ENCODE measurements at regions not wholly inside any gene's neighbourhood (a gene's known extent, or its start where the extent isn't known, plus 50 kb on each side); places are given as distances from the start of the nearest gene placed in this dataset.

- DNase-seq: no peak
Measured at GRCh38 chr1:48164571-48164970, 57.9 kb upstream of the SLC5A9 start.

DNA sequence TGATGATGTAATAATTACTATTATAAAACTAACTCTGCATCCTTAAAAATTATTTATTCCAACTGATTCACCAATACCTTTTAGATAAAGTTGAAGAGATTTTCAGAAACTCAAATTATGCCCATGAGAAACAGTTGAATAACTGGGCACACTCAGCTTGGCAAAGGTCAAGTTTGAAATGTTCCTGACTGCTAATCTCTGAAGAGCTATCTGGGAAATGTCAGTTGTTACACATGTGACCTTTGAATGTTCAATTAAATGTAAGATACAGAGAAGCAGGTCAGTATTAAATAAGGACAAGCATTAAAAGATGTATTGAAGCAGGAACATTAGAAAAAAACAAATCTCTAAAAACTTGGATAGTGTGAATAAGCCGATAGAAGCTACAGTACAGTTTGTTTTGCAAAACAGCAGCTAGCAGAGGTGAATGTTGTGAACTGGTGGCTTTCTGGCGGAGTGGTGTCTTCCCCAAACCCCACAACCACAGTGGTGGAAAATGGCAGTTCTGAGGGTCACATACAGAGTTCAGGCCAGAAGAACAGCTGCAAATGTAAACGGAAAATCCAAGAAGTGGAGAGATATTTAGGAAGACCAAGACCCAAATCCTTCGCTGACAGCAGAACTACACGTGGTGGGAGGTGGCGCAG is 61.9 kb upstream of the SLC5A9 start:
- no peak for DNase-seq

DNA sequence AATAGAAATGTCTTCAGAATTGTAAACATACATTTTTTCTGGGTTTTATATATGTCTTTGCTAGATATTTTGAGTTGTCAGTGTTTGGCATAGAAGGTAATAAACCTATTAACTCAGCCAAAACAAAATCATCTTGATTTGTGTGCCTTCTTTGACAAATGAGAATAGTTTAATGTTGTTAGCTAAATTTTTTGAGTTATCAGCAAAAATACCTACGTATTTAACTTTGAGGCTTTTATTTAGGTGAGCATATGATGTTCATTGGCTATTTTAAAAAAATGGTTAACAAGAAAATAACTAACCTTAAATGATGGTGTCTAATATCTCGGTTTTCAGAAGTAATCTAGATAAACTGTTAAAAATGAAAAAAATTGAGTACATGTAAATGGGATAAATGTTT is 83.2 kb upstream of the SLC5A9 start:
- DNase-seq: no peak

- DNase-seq: no peak
Measured at GRCh38 chr1:48127735-48128685, 94.5 kb upstream of the SLC5A9 start.

- DNase-seq: no peak
Measured at GRCh38 chr1:48123647-48124046, 98.9 kb upstream of the SLC5A9 start.

DNA sequence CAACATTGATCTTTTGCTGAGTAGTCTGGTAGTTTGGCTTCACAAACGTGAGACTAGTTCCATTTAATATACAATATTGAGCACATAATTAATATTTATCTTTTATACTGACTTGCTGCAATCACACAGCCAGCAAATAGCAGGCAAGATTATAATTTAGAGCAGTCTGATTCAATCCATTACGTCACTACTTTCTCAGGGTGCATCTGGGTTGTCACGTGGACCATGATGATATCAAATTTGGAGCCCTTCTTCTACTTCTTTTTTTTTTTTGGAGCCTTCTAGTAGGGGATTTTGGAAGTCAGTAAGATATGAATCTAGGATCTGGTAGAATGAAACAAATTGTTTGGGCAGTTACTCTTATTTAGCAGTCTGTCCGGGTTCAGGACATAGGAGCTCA is 100.6 kb upstream of the SLC5A9 start:
- DNase-seq: no peak

- DNase-seq: no peak
Measured at GRCh38 chr1:48120621-48121020, 101.9 kb upstream of the SLC5A9 start.

DNA sequence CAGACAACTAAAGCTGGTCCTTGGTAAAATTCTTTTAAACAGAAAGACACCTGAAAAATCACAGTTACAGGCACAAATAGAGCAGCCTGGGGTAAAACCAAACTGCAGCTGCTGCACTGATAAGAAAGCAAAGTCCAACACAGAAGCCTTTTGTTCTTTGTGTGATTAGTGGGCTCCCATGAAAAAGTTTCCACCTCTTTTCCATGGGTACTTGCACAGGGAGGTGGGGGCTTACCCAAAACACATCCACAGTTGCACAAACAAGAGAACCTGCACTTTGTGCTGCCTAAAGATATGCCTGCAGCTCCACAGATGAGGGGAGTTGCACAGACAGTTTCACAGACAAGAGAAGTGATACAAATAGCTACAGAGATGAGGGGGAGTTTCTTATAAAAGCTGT is 106.7 kb upstream of the SLC5A9 start:
- DNase-seq: no peak

GRCh38 chr1:48114596-48115382 is 107.7 kb upstream of the SLC5A9 start:
- DNase-seq: no peak

DNA sequence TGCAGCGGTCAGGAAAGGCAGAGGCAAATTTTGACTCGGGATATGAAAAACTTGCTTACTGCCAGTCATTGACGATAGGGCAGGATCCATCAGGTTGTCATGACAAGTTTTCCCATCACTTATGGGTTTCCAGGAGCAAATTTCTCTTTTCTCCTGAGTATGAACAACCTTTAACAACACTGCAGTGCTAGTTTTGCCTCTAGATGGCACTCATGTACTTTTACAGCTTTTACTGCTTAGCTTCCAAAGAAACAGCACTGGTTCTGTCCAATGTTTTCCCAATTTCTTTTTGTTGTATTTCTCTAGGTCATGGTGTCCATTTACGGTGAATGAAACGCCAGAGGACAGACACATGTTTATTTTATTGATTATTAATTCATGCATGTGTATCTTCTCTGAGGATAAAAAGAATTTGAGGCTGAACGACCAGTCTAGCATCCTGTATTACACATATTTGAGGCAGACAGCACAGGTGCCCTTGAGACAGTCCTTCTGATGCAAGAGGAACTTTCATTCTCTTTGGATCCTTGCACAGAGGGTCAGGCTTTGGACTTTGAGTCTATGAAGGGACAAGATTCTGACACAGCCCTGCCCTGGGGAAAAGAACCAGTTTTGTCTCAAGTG is 112.3 kb upstream of the TRABD2B start:
- DNase-seq: peak in 1 of 2 donors; percentile 34

DNA sequence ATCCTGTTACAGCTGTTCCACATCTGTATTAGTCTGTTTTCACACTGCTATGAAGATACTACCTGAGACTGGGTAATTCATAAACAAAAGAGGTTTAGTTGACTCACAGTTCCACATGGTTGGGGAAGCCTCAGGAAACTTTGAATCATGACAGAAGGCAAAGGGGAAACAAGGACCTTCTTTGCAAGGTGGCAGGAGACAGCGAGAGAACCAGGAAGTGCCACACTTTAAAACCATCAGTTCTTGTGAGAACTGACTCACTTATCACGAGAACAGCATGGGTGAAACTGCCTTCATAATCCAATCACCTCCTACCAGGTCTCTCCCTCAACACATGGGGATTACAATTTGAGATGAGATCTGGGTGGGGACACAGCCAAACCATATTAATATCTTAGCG is 110.3 kb upstream of the TRABD2B start:
- DNase-seq: no peak

GRCh38 chr1:48106049-48106448 is 108.9 kb upstream of the TRABD2B start:
- DNase-seq: no peak

DNA sequence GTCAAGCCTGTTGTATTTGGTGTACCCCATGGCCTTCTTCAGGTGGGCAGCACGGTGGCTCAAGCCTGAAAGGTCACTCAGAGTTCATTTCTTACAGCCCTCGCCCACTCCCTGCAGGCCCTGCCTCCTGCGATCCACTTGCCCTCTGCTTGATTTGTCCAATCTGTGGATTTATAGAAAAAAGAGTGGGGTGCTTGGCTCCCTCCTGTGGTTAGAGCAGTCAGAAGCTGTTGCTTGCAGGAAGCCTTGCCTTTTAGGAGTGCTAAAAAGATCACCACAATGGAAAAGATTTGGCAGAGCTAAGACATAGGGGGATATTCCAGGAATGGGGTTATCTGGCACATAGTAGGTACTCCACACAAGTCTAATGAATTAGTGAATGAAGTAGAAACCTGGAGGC is 108.0 kb upstream of the TRABD2B start:
- DNase-seq: no peak

GRCh38 chr1:48103495-48103894 is 106.3 kb upstream of the TRABD2B start:
- DNase-seq: no peak

- DNase-seq: no peak
Measured at GRCh38 chr1:48102766-48103165, 105.6 kb upstream of the TRABD2B start.

GRCh38 chr1:48099072-48099773 is 102.0 kb upstream of the TRABD2B start:
- no peak for DNase-seq

GRCh38 chr1:48093696-48094528 is 96.7 kb upstream of the TRABD2B start:
- DNase-seq: peak; percentile 59 to 68

GRCh38 chr1:48093147-48093546 is 96.0 kb upstream of the TRABD2B start:
- no peak for DNase-seq

GRCh38 chr1:48092401-48092800 is 95.2 kb upstream of the TRABD2B start:
- no peak for DNase-seq

DNA sequence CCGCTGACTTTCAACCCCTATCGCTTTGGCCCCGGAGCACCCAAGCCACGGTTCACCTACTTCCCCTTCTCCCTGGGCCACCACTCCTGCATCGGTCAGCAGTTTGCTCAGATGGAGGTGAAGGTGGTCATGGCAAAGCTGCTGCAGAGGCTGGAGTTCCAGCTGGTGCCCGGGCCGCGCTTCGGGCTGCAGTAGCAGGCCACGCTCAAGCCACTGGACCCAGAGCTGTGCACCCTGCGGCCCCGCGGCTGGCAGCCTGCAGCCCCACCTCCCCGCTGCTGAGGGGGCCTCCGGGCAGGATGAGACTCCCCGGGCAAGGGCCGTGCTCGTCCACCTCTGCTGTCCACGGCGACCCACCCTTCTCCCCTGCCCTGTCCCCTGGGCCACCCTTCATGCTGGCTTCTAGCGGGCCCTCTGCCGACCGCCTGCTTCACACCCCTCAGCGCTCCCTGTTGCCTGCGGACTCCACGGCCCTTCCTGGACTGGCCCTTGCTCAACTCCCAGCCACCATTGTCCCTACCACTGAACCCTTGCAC is 92.2 kb upstream of the TRABD2B start:
- no peak for DNase-seq

- no peak for DNase-seq
Measured at GRCh38 chr1:48084826-48085225, 87.6 kb upstream of the TRABD2B start.
